ENCODE measurements at regions not wholly inside any gene's neighbourhood (a gene's known extent, or its start where the extent isn't known, plus 50 kb on each side); places are given as distances from the start of the nearest gene placed in this dataset.

- ChIA-PET CTCF (interaction anchor here (0.9 to 1.0 kb wide), 2 partner anchors 99 to 456 kb away, joined by 3 read pairs; no protein-coding TSS in a partner anchor), POLR2A (no interaction called here)
- H3K4me1 Mint-ChIP-seq, result peaks cover 26% of the 10 kb centered on the region
- peaks cover 2% of the 10 kb centered on the region; the same call in 1 of the 2 replicates for H3K36me3 Mint-ChIP-seq
- H3K9me3 Mint-ChIP-seq, result peaks cover 6% of the 10 kb centered on the region
- peak; percentile 26; the same call in 1 of the 2 replicates for ATAC-seq
- peaks cover 3% of the 10 kb centered on the region; the same call in 1 of the 2 replicates for H3K27me3 Mint-ChIP-seq (ENCODE audit: low read depth)
- TF ChIP-seq, protein P1, sequence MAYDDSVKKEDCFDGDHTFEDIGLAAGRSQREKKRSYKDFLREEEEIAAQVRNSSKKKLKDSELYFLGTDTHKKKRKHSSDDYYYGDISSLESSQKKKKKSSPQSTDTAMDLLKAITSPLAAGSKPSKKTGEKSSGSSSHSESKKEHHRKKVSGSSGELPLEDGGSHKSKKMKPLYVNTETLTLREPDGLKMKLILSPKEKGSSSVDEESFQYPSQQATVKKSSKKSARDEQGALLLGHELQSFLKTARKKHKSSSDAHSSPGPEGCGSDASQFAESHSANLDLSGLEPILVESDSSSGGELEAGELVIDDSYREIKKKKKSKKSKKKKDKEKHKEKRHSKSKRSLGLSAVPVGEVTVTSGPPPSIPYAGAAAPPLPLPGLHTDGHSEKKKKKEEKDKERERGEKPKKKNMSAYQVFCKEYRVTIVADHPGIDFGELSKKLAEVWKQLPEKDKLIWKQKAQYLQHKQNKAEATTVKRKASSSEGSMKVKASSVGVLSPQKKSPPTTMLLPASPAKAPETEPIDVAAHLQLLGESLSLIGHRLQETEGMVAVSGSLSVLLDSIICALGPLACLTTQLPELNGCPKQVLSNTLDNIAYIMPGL (CRISPR knock-in tag; IDR thresholded peaks at IDR 0.05), result no peak
- TF ChIP-seq SMAD3 (CRISPR knock-in tag; IDR thresholded peaks at IDR 0.05; ENCODE audit: borderline replicate concordance) (no peak), RELA (CRISPR knock-in tag; IDR thresholded peaks at IDR 0.05; ENCODE audit: borderline replicate concordance) (no peak), ZNF263 (CRISPR knock-in tag; IDR thresholded peaks at IDR 0.05; ENCODE audit: low read depth) (no peak), ZNF425 (CRISPR knock-in tag; conservative IDR thresholded peaks at IDR 0.05) (no peak), NR1H2 (CRISPR knock-in tag; IDR thresholded peaks at IDR 0.05) (no peak), AR (CRISPR knock-in tag; IDR thresholded peaks at IDR 0.05) (no peak), ZNF416 (CRISPR knock-in tag; IDR thresholded peaks at IDR 0.05) (no peak), PREB (CRISPR knock-in tag; IDR thresholded peaks at IDR 0.05; ENCODE audit: borderline replicate concordance) (no peak), SOX15 (CRISPR knock-in tag; IDR thresholded peaks at IDR 0.05) (no peak), NFYB (CRISPR knock-in tag; conservative IDR thresholded peaks at IDR 0.05; ENCODE audit: low read depth) (no peak), NR3C1 (CRISPR knock-in tag; conservative IDR thresholded peaks at IDR 0.05; ENCODE audit: low read depth) (no peak)
- TF ChIP-seq, protein P2, sequence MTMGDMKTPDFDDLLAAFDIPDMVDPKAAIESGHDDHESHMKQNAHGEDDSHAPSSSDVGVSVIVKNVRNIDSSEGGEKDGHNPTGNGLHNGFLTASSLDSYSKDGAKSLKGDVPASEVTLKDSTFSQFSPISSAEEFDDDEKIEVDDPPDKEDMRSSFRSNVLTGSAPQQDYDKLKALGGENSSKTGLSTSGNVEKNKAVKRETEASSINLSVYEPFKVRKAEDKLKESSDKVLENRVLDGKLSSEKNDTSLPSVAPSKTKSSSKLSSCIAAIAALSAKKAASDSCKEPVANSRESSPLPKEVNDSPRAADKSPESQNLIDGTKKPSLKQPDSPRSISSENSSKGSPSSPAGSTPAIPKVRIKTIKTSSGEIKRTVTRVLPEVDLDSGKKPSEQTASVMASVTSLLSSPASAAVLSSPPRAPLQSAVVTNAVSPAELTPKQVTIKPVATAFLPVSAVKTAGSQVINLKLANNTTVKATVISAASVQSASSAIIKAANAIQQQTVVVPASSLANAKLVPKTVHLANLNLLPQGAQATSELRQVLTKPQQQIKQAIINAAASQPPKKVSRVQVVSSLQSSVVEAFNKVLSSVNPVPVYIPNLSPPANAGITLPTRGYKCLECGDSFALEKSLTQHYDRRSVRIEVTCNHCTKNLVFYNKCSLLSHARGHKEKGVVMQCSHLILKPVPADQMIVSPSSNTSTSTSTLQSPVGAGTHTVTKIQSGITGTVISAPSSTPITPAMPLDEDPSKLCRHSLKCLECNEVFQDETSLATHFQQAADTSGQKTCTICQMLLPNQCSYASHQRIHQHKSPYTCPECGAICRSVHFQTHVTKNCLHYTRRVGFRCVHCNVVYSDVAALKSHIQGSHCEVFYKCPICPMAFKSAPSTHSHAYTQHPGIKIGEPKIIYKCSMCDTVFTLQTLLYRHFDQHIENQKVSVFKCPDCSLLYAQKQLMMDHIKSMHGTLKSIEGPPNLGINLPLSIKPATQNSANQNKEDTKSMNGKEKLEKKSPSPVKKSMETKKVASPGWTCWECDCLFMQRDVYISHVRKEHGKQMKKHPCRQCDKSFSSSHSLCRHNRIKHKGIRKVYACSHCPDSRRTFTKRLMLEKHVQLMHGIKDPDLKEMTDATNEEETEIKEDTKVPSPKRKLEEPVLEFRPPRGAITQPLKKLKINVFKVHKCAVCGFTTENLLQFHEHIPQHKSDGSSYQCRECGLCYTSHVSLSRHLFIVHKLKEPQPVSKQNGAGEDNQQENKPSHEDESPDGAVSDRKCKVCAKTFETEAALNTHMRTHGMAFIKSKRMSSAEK (CRISPR knock-in tag; IDR thresholded peaks at IDR 0.05; ENCODE audit: borderline replicate concordance), result no peak
- TF ChIP-seq, protein P3, sequence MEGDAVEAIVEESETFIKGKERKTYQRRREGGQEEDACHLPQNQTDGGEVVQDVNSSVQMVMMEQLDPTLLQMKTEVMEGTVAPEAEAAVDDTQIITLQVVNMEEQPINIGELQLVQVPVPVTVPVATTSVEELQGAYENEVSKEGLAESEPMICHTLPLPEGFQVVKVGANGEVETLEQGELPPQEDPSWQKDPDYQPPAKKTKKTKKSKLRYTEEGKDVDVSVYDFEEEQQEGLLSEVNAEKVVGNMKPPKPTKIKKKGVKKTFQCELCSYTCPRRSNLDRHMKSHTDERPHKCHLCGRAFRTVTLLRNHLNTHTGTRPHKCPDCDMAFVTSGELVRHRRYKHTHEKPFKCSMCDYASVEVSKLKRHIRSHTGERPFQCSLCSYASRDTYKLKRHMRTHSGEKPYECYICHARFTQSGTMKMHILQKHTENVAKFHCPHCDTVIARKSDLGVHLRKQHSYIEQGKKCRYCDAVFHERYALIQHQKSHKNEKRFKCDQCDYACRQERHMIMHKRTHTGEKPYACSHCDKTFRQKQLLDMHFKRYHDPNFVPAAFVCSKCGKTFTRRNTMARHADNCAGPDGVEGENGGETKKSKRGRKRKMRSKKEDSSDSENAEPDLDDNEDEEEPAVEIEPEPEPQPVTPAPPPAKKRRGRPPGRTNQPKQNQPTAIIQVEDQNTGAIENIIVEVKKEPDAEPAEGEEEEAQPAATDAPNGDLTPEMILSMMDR (IDR thresholded peaks at IDR 0.05), result no peak
- TF ChIP-seq, protein P4, sequence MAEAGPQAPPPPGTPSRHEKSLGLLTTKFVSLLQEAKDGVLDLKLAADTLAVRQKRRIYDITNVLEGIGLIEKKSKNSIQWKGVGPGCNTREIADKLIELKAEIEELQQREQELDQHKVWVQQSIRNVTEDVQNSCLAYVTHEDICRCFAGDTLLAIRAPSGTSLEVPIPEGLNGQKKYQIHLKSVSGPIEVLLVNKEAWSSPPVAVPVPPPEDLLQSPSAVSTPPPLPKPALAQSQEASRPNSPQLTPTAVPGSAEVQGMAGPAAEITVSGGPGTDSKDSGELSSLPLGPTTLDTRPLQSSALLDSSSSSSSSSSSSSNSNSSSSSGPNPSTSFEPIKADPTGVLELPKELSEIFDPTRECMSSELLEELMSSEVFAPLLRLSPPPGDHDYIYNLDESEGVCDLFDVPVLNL (CRISPR knock-in tag; IDR thresholded peaks at IDR 0.05; ENCODE audit: borderline replicate concordance, low read depth), result no peak
- TF ChIP-seq, protein P5, sequence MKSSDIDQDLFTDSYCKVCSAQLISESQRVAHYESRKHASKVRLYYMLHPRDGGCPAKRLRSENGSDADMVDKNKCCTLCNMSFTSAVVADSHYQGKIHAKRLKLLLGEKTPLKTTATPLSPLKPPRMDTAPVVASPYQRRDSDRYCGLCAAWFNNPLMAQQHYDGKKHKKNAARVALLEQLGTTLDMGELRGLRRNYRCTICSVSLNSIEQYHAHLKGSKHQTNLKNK (CRISPR knock-in tag; IDR thresholded peaks at IDR 0.05), result no peak
- H3K27ac Mint-ChIP-seq, result no peak overlapping the region
- DNase-seq (ENCODE audit: low spot score), result no peak
- H3K4me3 Mint-ChIP-seq, result no peak overlapping the region
Observed at GRCh38 chr16:52647588-52647987, 100.6 kb upstream of the TOX3 start.

Measured in WTC11 (cell line).